ENCODE measurements at regions not wholly inside any gene's neighbourhood (a gene's known extent, or its start where the extent isn't known, plus 50 kb on each side); places are given as distances from the start of the nearest gene placed in this dataset.

DNA sequence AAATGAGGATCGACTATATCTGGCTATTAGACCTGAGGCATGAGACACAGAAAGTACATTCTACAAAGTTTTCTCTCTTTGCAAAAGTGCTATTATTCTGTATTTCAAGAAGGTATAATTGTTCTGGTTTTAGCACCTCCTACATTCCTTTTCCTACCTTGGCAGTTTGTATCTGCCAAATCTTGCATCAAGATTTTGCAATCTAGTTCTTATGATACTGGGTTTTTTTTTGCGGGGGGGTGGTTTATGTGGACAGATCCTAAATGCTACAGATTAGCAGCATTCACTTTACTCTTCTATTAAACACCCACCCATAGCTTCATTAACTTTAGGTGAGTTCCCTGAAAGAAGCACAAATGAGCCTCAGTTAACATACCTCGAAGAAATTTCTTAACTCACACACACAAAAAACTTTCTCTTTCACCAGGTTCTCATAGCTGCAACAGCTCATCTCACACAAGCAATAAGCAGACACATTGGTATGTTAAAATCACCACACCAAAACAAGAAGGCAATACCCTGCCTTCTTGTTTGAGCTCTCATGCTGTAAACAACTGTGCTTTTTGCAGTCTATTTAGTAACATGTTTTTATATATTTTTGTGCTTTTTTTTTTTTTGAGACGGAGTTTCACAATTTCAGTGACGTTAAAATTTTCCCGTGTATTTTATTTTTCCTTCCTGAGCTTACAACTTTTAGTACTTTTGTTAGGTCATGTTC, 73.0 kb upstream of the VGLL4 start:
- no peak for TF ChIP-seq EZH2 (IDR thresholded peaks at IDR 0.05)
- TF ChIP-seq POLR2AphosphoS5 (IDR thresholded peaks at IDR 0.05; ENCODE audit: borderline replicate concordance, low read depth, low read length): no peak
